ENCODE measurements at regions not wholly inside any gene's neighbourhood (a gene's known extent, or its start where the extent isn't known, plus 50 kb on each side); places are given as distances from the start of the nearest gene placed in this dataset.

DNA sequence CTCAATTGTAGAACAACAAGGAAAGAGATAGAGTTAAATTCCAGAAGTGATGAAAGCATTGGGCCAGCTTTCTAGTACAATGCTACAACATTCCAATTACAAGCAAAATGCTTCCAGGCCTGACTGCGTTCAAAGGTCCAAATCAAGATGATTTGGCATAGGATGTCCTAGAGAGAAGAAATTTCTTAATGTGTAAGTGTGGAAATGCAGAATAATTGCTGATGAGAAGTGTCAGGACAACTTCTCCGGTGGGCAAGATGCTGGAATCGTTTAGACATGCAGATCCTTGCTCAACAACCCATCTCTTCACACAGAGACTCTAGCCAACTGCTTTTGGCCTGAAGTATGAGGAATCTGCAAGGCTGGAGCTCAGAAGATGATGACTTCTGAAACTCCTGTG lies 71.1 kb upstream of the PDZRN3 start:
- H4K20me1 ChIP-seq (ENCODE audit: insufficient read depth, low read length), result no peaks in the 10 kb centered on the region
- H3K4me1 ChIP-seq (ENCODE audit: insufficient read depth, low read length), result no peaks in the 10 kb centered on the region
- no peaks in the 10 kb centered on the region for H3K36me3 ChIP-seq (ENCODE audit: insufficient read depth, low read length)
- no peak overlapping the region for H3K4me2 ChIP-seq (ENCODE audit: insufficient read depth, low read length)
- H3K4me3 ChIP-seq (ENCODE audit: insufficient read depth, low read length), result no peak overlapping the region
- no peaks in the 10 kb centered on the region for H3K79me2 ChIP-seq (ENCODE audit: insufficient read depth, low read length)
- no peak overlapping the region for H3K27ac ChIP-seq (ENCODE audit: low read depth, low read length)
- H2AFZ ChIP-seq (ENCODE audit: low read length), result no peak overlapping the region
- H3K9me3 ChIP-seq (ENCODE audit: low read depth, low read length), result no peaks in the 10 kb centered on the region
- TF ChIP-seq, protein P1, sequence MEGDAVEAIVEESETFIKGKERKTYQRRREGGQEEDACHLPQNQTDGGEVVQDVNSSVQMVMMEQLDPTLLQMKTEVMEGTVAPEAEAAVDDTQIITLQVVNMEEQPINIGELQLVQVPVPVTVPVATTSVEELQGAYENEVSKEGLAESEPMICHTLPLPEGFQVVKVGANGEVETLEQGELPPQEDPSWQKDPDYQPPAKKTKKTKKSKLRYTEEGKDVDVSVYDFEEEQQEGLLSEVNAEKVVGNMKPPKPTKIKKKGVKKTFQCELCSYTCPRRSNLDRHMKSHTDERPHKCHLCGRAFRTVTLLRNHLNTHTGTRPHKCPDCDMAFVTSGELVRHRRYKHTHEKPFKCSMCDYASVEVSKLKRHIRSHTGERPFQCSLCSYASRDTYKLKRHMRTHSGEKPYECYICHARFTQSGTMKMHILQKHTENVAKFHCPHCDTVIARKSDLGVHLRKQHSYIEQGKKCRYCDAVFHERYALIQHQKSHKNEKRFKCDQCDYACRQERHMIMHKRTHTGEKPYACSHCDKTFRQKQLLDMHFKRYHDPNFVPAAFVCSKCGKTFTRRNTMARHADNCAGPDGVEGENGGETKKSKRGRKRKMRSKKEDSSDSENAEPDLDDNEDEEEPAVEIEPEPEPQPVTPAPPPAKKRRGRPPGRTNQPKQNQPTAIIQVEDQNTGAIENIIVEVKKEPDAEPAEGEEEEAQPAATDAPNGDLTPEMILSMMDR (IDR thresholded peaks at IDR 0.05; ENCODE audit: extremely low read depth, low read depth, low read length), result no peak
- no peak for DNase-seq (ENCODE audit: insufficient read length, low spot score, missing footprints)
- H3K27me3 ChIP-seq (ENCODE audit: insufficient read depth, low read length), result no peaks in the 10 kb centered on the region

- Histone ChIP-seq H3K27ac (ENCODE audit: low read depth, low read length) (no peak overlapping the region), H2AFZ (ENCODE audit: low read length) (no peak overlapping the region), H3K36me3 (ENCODE audit: insufficient read depth, low read length) (no peaks in the 10 kb centered on the region), H3K4me1 (ENCODE audit: insufficient read depth, low read length) (no peaks in the 10 kb centered on the region), H4K20me1 (ENCODE audit: insufficient read depth, low read length) (no peaks in the 10 kb centered on the region), H3K4me2 (ENCODE audit: insufficient read depth, low read length) (no peak overlapping the region), H3K4me3 (ENCODE audit: insufficient read depth, low read length) (no peak overlapping the region), H3K9me3 (ENCODE audit: low read depth, low read length) (no peaks in the 10 kb centered on the region), H3K27me3 (ENCODE audit: insufficient read depth, low read length) (no peaks in the 10 kb centered on the region), H3K79me2 (ENCODE audit: insufficient read depth, low read length) (no peaks in the 10 kb centered on the region)
- no peak for DNase-seq (ENCODE audit: insufficient read length, low spot score, missing footprints)
- TF ChIP-seq, protein P1 (IDR thresholded peaks at IDR 0.05; ENCODE audit: extremely low read depth, low read depth, low read length), result no peak
These were observed 70.4 kb upstream of the PDZRN3 start for GRCh38 chr3:73694983-73695757.

GRCh38 chr3:73687106-73688004 lies 62.6 kb upstream of the PDZRN3 start:
- DNase-seq (ENCODE audit: insufficient read length, low spot score, missing footprints), result no peak
- no peaks in the 10 kb centered on the region for H3K9me3 ChIP-seq (ENCODE audit: low read depth, low read length)
- H3K79me2 ChIP-seq (ENCODE audit: insufficient read depth, low read length), result no peaks in the 10 kb centered on the region
- TF ChIP-seq, protein P1 (IDR thresholded peaks at IDR 0.05; ENCODE audit: extremely low read depth, low read depth, low read length), result no peak
- H3K4me2 ChIP-seq (ENCODE audit: insufficient read depth, low read length), result no peak overlapping the region
- H3K27me3 ChIP-seq (ENCODE audit: insufficient read depth, low read length), result no peaks in the 10 kb centered on the region
- H4K20me1 ChIP-seq (ENCODE audit: insufficient read depth, low read length), result no peaks in the 10 kb centered on the region
- no peak overlapping the region for H3K4me3 ChIP-seq (ENCODE audit: insufficient read depth, low read length)
- no peaks in the 10 kb centered on the region for H3K4me1 ChIP-seq (ENCODE audit: insufficient read depth, low read length)
- H2AFZ ChIP-seq (ENCODE audit: low read length), result peak overlapping the region; percentile 23
- no peaks in the 10 kb centered on the region for H3K36me3 ChIP-seq (ENCODE audit: insufficient read depth, low read length)
- no peak overlapping the region for H3K27ac ChIP-seq (ENCODE audit: low read depth, low read length)

GRCh38 chr3:73685061-73685460 lies 60.3 kb upstream of the PDZRN3 start:
- Histone ChIP-seq H3K36me3 (ENCODE audit: insufficient read depth, low read length) (no peaks in the 10 kb centered on the region), H3K4me3 (ENCODE audit: insufficient read depth, low read length) (no peak overlapping the region), H3K27ac (ENCODE audit: low read depth, low read length) (no peak overlapping the region), H3K4me1 (ENCODE audit: insufficient read depth, low read length) (peaks cover 11% of the 10 kb centered on the region), H2AFZ (ENCODE audit: low read length) (no peak overlapping the region), H3K79me2 (ENCODE audit: insufficient read depth, low read length) (no peaks in the 10 kb centered on the region), H4K20me1 (ENCODE audit: insufficient read depth, low read length) (no peaks in the 10 kb centered on the region), H3K9me3 (ENCODE audit: low read depth, low read length) (no peaks in the 10 kb centered on the region), H3K4me2 (ENCODE audit: insufficient read depth, low read length) (no peak overlapping the region), H3K27me3 (ENCODE audit: insufficient read depth, low read length) (no peaks in the 10 kb centered on the region)
- no peak for DNase-seq (ENCODE audit: insufficient read length, low spot score, missing footprints)
- TF ChIP-seq, protein P1 (IDR thresholded peaks at IDR 0.05; ENCODE audit: extremely low read depth, low read depth, low read length), result no peak

Measured in osteoblast (primary cell).